ENCODE measurements at regions not wholly inside any gene's neighbourhood (a gene's known extent, or its start where the extent isn't known, plus 50 kb on each side); places are given as distances from the start of the nearest gene placed in this dataset.

DNA sequence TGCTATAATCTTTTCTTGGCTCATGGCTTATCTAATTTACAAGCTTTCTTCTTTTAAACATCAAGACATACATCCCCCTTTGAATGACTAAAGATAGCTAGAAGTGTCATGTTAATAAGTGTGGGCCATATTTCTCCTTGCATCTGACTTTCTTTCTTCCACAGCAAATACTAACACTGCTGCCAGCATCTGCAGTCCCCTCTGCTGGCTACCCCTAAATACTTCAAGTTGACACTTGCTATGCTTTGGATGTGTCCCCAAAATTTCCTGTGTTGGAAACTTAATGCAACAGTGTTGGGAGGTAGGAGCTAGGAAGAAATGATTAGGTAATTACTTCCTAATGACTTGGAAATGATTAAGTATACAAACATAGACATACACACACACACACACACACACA is 459.0 kb upstream of the ST8SIA4 start:
- dilution Hi-C loops (cut with MboI; ENCODE audit: extremely low pct_ligation_motif_present, low sequenced_read_pairs) (no loop called here), intact Hi-C loops (cut with micrococcal nuclease) (no loop called here)
- ChIA-PET CTCF (interaction anchor here (0.5 to 1.4 kb wide), 3 partner anchors 29 to 1148 kb away, joined by 3 to 4 read pairs (median 3); no protein-coding TSS in a partner anchor), POLR2A (no interaction called here)
- H3K4me3 ChIP-seq (replicated peaks in 1 of 3; ENCODE audit: insufficient read depth in 1 of 3, low read depth in 1 of 3, low read length in 3 of 3): no peak overlapping the region
- H3K9me1 ChIP-seq (replicated peaks; ENCODE audit: control insufficient read depth, extremely low read depth, insufficient read depth, low read length): no peaks in the 10 kb centered on the region
- no peaks in the 10 kb centered on the region for H3K79me2 ChIP-seq (ENCODE audit: control insufficient read depth, insufficient read depth, low read length)
- no peak overlapping the region for H3K4me2 ChIP-seq (ENCODE audit: insufficient read depth, low read length)
- no peak overlapping the region for H2AFZ ChIP-seq (ENCODE audit: low read depth, low read length)
- H3K9me3 ChIP-seq (replicated peaks; ENCODE audit: control insufficient read depth, insufficient read depth, low read length): no peaks in the 10 kb centered on the region
- H3K36me3 ChIP-seq (ENCODE audit: control insufficient read depth in 2 of 2, extremely low read depth in 1 of 2, insufficient read depth in 2 of 2, low read length in 2 of 2): no peaks in the 10 kb centered on the region
- TF ChIP-seq POLR2AphosphoS5 (IDR thresholded peaks at IDR 0.05; ENCODE audit: insufficient read depth, low read depth, low read length): no peak
- TF ChIP-seq MAX (IDR thresholded peaks at IDR 0.05; ENCODE audit: insufficient read depth, insufficient read length): no peak
- no peak for TF ChIP-seq EZH2 (IDR thresholded peaks at IDR 0.05; ENCODE audit: borderline replicate concordance, low read depth, low read length, severe bottlenecking)
- TF ChIP-seq FOS (IDR thresholded peaks at IDR 0.05; ENCODE audit: borderline replicate concordance, insufficient read depth, low read length): no peak
- TF ChIP-seq JUN (IDR thresholded peaks at IDR 0.05; ENCODE audit: borderline replicate concordance, insufficient read depth, insufficient read length, low read depth): no peak
- TF ChIP-seq GATA2 (IDR thresholded peaks at IDR 0.05; ENCODE audit: insufficient read depth, insufficient read length, low read depth, low read length): no peak
- TF ChIP-seq POLR2A (IDR thresholded peaks at IDR 0.05; ENCODE audit: low read depth, low read length): no peak
- TF ChIP-seq MYC (IDR thresholded peaks at IDR 0.05; ENCODE audit: low read depth, low read length): no peak
- TF ChIP-seq CTCF (IDR thresholded peaks at IDR 0.05; ENCODE audit: extremely low read depth in 1 of 2, insufficient read depth in 1 of 2, low read depth in 1 of 2, low read length in 2 of 2): no peak
- no TSS peak for BruUV-seq (replicated peaks)
- no peak for DNase-seq (ENCODE audit: low read depth, low spot score)
- no peak overlapping the region for H3K27ac ChIP-seq (ENCODE audit: insufficient read depth, low read depth, low read length)
- H4K20me1 ChIP-seq (replicated peaks; ENCODE audit: control insufficient read depth, extremely low read depth, insufficient read depth, low read length): no peaks in the 10 kb centered on the region
- no peaks in the 10 kb centered on the region for H3K27me3 ChIP-seq (ENCODE audit: control insufficient read depth in 2 of 2, insufficient read depth in 2 of 2, low read length in 2 of 2)
- FAIRE-seq: no peak
- no peak overlapping the region for H3K9ac ChIP-seq (replicated peaks; ENCODE audit: extremely low read depth, insufficient read depth, low read length)
- no peaks in the 10 kb centered on the region for H3K4me1 ChIP-seq (ENCODE audit: control insufficient read depth, extremely low read depth, insufficient read depth, low read length)
